Endothelial cell of umbilical vein (primary cell): ENCODE measurements at regions not wholly inside any gene's neighbourhood (a gene's known extent, or its start where the extent isn't known, plus 50 kb on each side); places are given as distances from the start of the nearest gene placed in this dataset.

Experiments
- BruUV-seq: library from RNA; stranded (reverse); fragments of 400-500 nt; replicated peaks from 2 replicates; lab custom pipeline; 2021; lab: Mats Ljungman, UMichigan
- CTCF ChIA-PET: fragments of 300-600, 350-600 bp; sonication (Branson Sonifier 250); formaldehyde crosslinking; loops from one replicate; lab custom pipeline; 2021; ENCODE audit warnings: antibody characterized with exemption, inconsistent platforms; lab: Charles Lee
- POLR2A ChIA-PET: fragments of 300-600, 350-600 bp; sonication (Branson Sonifier 250); formaldehyde crosslinking; loops from one replicate; lab custom pipeline; 2021; ENCODE audit warnings: antibody characterized with exemption, inconsistent platforms; lab: Charles Lee
- DNase-seq: peaks from one replicate; pipeline ENCODE4 v3.0.0-alpha.2; 2011; ENCODE audit warnings: low read depth, low spot score
- FAIRE-seq: peaks from 2 replicates; lab custom pipeline; 2011; peaks lifted over from hg19 to GRCh38; lab: Jason Lieb, UNC
- H2AFZ ChIP-seq: 2 replicates; pipeline ENCODE4 v1.6.0; 2012; ENCODE audit warnings: low read depth, low read length, control low read depth, inconsistent platforms
- H3K27ac ChIP-seq: 2 replicates; pipeline ENCODE4 v1.5.1; 2011; ENCODE audit warnings: low read depth, mild to moderate bottlenecking, control low read depth, low read length, moderate library complexity; ENCODE audit not compliant: insufficient read depth
- H3K27me3 ChIP-seq, 2 experiments: 2 replicates each; pipeline versions ENCODE4 v1.6.0 to v1.6.1; 2011; ENCODE audit warnings: low read length in 2 of 2, mixed read lengths in 1 of 2; ENCODE audit not compliant: control insufficient read depth in 2 of 2, insufficient read depth in 2 of 2
- H3K36me3 ChIP-seq, 2 experiments: 2 replicates in 1 of 2; 3 replicates in 1 of 2; pipeline ENCODE4 v1.5.1; 2011; ENCODE audit warnings: low read length in 2 of 2, mild to moderate bottlenecking in 1 of 2, moderate library complexity in 1 of 2; ENCODE audit not compliant: control insufficient read depth in 2 of 2, insufficient read depth in 2 of 2; ENCODE audit errors: extremely low read depth in 1 of 2
- H3K4me1 ChIP-seq: 3 replicates; pipeline ENCODE4 v1.5.1; 2011; ENCODE audit warnings: mild to moderate bottlenecking, low read length; ENCODE audit not compliant: control insufficient read depth, insufficient read depth; ENCODE audit errors: extremely low read depth
- H3K4me2 ChIP-seq: 2 replicates; pipeline ENCODE4 v1.6.1; 2011; ENCODE audit warnings: low read length, control low read depth, mixed read lengths; ENCODE audit not compliant: insufficient read depth
- H3K4me3 ChIP-seq, 3 experiments: fragments of 200-600 bp in 1 of 3; sonication (generic), shearing (Covaris generic) in 1 of 3; replicated peaks in 1 of 3; 2 replicates each; pipeline ENCODE4 v1.5.1; 2011 to 2016; ENCODE audit warnings: control low read depth in 3 of 3, low read length in 3 of 3, mild to moderate bottlenecking in 2 of 3, inconsistent platforms in 1 of 3, low read depth in 1 of 3, moderate library complexity in 1 of 3; ENCODE audit not compliant: insufficient read depth in 1 of 3
- H3K79me2 ChIP-seq: 2 replicates; pipeline ENCODE4 v1.6.0; 2012; ENCODE audit warnings: low read length, inconsistent platforms; ENCODE audit not compliant: control insufficient read depth, insufficient read depth
- H3K9ac ChIP-seq: replicated peaks from 2 replicates; pipeline ENCODE3; 2011; ENCODE audit warnings: low read length, control low read depth; ENCODE audit not compliant: insufficient read depth; ENCODE audit errors: extremely low read depth
- H3K9me1 ChIP-seq: replicated peaks from 3 replicates; pipeline ENCODE4 v1.6.0; 2011; ENCODE audit warnings: mild to moderate bottlenecking, low read length; ENCODE audit not compliant: control insufficient read depth, insufficient read depth; ENCODE audit errors: extremely low read depth
- H3K9me3 ChIP-seq: replicated peaks from 2 replicates; pipeline ENCODE4 v1.5.1; 2012; ENCODE audit warnings: low read length, inconsistent platforms; ENCODE audit not compliant: control insufficient read depth, insufficient read depth
- H4K20me1 ChIP-seq: replicated peaks from 2 replicates; pipeline ENCODE3; 2011; ENCODE audit warnings: mild to moderate bottlenecking, low read length; ENCODE audit not compliant: control insufficient read depth, insufficient read depth; ENCODE audit errors: extremely low read depth
- CTCF ChIP-seq, 2 donors: IDR thresholded peaks; 1 replicate in 1 of 2; 2 replicates in 1 of 2; pipeline ENCODE4 v1.5.1; 2011; ENCODE audit warnings: low read length in 2 of 2, mild to moderate bottlenecking in 2 of 2, moderate library complexity in 2 of 2, control low read depth in 1 of 2, inconsistent platforms in 1 of 2, low read depth in 1 of 2; ENCODE audit not compliant: insufficient read depth in 1 of 2; ENCODE audit errors: extremely low read depth in 1 of 2
- EZH2 ChIP-seq: IDR thresholded peaks from 2 replicates; pipeline ENCODE4 v1.6.1; 2012; ENCODE audit warnings: borderline replicate concordance, low read depth, mild to moderate bottlenecking, moderate library complexity, low read length, inconsistent platforms; ENCODE audit not compliant: severe bottlenecking
- FOS ChIP-seq: IDR thresholded peaks from 2 replicates; pipeline ENCODE4 v1.6.1; 2011; ENCODE audit warnings: mild to moderate bottlenecking, low read length, moderate library complexity, borderline replicate concordance; ENCODE audit not compliant: insufficient read depth
- GATA2 ChIP-seq: IDR thresholded peaks from 2 replicates; pipeline ENCODE4 v1.7.0; 2011; ENCODE audit warnings: low read depth, mild to moderate bottlenecking, moderate library complexity, mixed read lengths, low read length; ENCODE audit not compliant: insufficient read length, insufficient read depth
- MYC ChIP-seq: IDR thresholded peaks from one replicate; pipeline ENCODE4 v1.6.1; 2011; ENCODE audit warnings: mild to moderate bottlenecking, low read depth, low read length
- POLR2AphosphoS5 ChIP-seq: IDR thresholded peaks from 2 replicates; pipeline ENCODE4 v1.6.1; 2012; ENCODE audit warnings: low read depth, mild to moderate bottlenecking, control low read depth, low read length, moderate library complexity; ENCODE audit not compliant: insufficient read depth
- dilution Hi-C: fragments of 300-500 bp; cut with MboI; formaldehyde crosslinking; loops from one replicate; pipeline ENCODE4 v1.15.0; 2019; ENCODE audit warnings: low sequenced_read_pairs; ENCODE audit not compliant: extremely low pct_ligation_motif_present
- intact Hi-C: fragments of 100-400 bp; cut with micrococcal nuclease; formaldehyde crosslinking; loops from one replicate; pipeline ENCODE4 v1.10.0; 2022

- dilution Hi-C loops = loop anchor here (25.0 kb wide), 1 partner anchor 324 kb away; no protein-coding TSS in a partner anchor
Measured at GRCh38 chr4:54988655-54989054, 136.7 kb downstream of the KDR start.

More at GRCh38 chr4:54988655-54989054, 136.7 kb downstream of the KDR start:
- ChIA-PET POLR2A (no interaction called here), CTCF (no interaction called here)
- no peak overlapping the region for H3K27ac ChIP-seq
- H3K9ac ChIP-seq = no peak overlapping the region
- no peak overlapping the region for H3K4me3 ChIP-seq
- H2AFZ ChIP-seq = no peak overlapping the region
- no peak overlapping the region for H3K4me2 ChIP-seq
- no peaks in the 10 kb centered on the region for H3K9me3 ChIP-seq
- intact Hi-C loops = no loop called here
- H3K4me1 ChIP-seq = no peaks in the 10 kb centered on the region
- no TSS peak for BruUV-seq
- TF ChIP-seq EZH2 (no peak), GATA2 (no peak), CTCF (IDR thresholded peaks at IDR 0.05; ENCODE audit: extremely low read depth in 1 of 2, insufficient read depth in 1 of 2, low read depth in 1 of 2, low read length in 2 of 2) (no peak), POLR2AphosphoS5 (no peak), MYC (no peak), FOS (no peak)
- no peaks in the 10 kb centered on the region for H3K79me2 ChIP-seq
- DNase-seq (no peak), FAIRE-seq (no peak)
- H3K36me3 ChIP-seq = no peaks in the 10 kb centered on the region
- H3K27me3 ChIP-seq = no peaks in the 10 kb centered on the region
- no peaks in the 10 kb centered on the region for H3K9me1 ChIP-seq
- no peaks in the 10 kb centered on the region for H4K20me1 ChIP-seq
